ENCODE measurements at regions not wholly inside any gene's neighbourhood (a gene's known extent, or its start where the extent isn't known, plus 50 kb on each side); places are given as distances from the start of the nearest gene placed in this dataset.

GRCh38 chr16:80171199-80171598, 369.6 kb upstream of the DYNLRB2 start:
- TF ChIP-seq GATA2 (IDR thresholded peaks at IDR 0.05; ENCODE audit: insufficient read depth, insufficient read length, low read depth, low read length) (no peak), EZH2 (IDR thresholded peaks at IDR 0.05; ENCODE audit: borderline replicate concordance, low read depth, low read length, severe bottlenecking) (no peak), MYC (IDR thresholded peaks at IDR 0.05; ENCODE audit: low read depth, low read length) (no peak), POLR2A (IDR thresholded peaks at IDR 0.05; ENCODE audit: low read depth, low read length) (no peak), JUN (IDR thresholded peaks at IDR 0.05; ENCODE audit: borderline replicate concordance, insufficient read depth, insufficient read length, low read depth) (no peak), POLR2AphosphoS5 (IDR thresholded peaks at IDR 0.05; ENCODE audit: insufficient read depth, low read depth, low read length) (no peak), MAX (IDR thresholded peaks at IDR 0.05; ENCODE audit: insufficient read depth, insufficient read length) (no peak), CTCF (IDR thresholded peaks at IDR 0.05; ENCODE audit: extremely low read depth in 1 of 2, insufficient read depth in 1 of 2, low read depth in 1 of 2, low read length in 2 of 2) (no peak), FOS (IDR thresholded peaks at IDR 0.05; ENCODE audit: borderline replicate concordance, insufficient read depth, low read length) (no peak)
- dilution Hi-C loops (cut with MboI; ENCODE audit: extremely low pct_ligation_motif_present, low sequenced_read_pairs) (no loop called here), intact Hi-C loops (cut with micrococcal nuclease) (no loop called here)
- DNase-seq (ENCODE audit: low read depth, low spot score) (no peak), FAIRE-seq (no peak)
- H3K27me3 ChIP-seq (ENCODE audit: control insufficient read depth in 2 of 2, insufficient read depth in 2 of 2, low read length in 2 of 2), result no peaks in the 10 kb centered on the region
- H3K4me2 ChIP-seq (ENCODE audit: insufficient read depth, low read length), result no peak overlapping the region
- H3K27ac ChIP-seq (ENCODE audit: insufficient read depth, low read depth, low read length), result no peak overlapping the region
- H3K9ac ChIP-seq (replicated peaks; ENCODE audit: extremely low read depth, insufficient read depth, low read length), result no peak overlapping the region
- BruUV-seq (replicated peaks), result no TSS peak
- H3K79me2 ChIP-seq (ENCODE audit: control insufficient read depth, insufficient read depth, low read length), result no peaks in the 10 kb centered on the region
- ChIA-PET POLR2A (no interaction called here), CTCF (no interaction called here)
- H4K20me1 ChIP-seq (replicated peaks; ENCODE audit: control insufficient read depth, extremely low read depth, insufficient read depth, low read length), result no peaks in the 10 kb centered on the region
- H3K4me1 ChIP-seq (ENCODE audit: control insufficient read depth, extremely low read depth, insufficient read depth, low read length), result peaks cover 2% of the 10 kb centered on the region
- H3K36me3 ChIP-seq (ENCODE audit: control insufficient read depth in 2 of 2, extremely low read depth in 1 of 2, insufficient read depth in 2 of 2, low read length in 2 of 2), result no peaks in the 10 kb centered on the region
- no peaks in the 10 kb centered on the region for H3K9me1 ChIP-seq (replicated peaks; ENCODE audit: control insufficient read depth, extremely low read depth, insufficient read depth, low read length)
- H2AFZ ChIP-seq (ENCODE audit: low read depth, low read length), result no peak overlapping the region
- H3K9me3 ChIP-seq (replicated peaks; ENCODE audit: control insufficient read depth, insufficient read depth, low read length), result no peaks in the 10 kb centered on the region
- no peak overlapping the region for H3K4me3 ChIP-seq (replicated peaks in 1 of 3; ENCODE audit: insufficient read depth in 1 of 3, low read depth in 1 of 3, low read length in 3 of 3)

Data from endothelial cell of umbilical vein (primary cell).